ENCODE measurements at regions not wholly inside any gene's neighbourhood (a gene's known extent, or its start where the extent isn't known, plus 50 kb on each side); places are given as distances from the start of the nearest gene placed in this dataset.

DNA sequence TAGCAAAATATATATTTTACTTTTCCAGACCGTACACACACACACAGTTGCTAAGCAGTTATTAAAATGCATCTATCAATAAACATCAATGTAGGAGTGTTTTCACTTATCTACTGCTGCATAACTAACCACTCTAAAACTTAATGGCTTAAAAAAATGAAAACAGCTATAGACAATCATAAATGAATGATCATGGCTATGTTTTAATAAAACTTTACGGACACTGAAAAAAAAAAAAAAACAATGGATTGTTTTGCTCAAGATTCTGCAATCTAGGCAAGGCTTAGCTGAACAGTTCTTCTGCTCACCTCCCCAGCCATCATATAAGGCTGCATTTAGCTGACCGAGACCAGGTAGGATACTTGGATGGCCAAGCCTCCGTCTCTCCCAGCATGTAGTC lies 125.4 kb upstream of the CCDC28A start:
- TF ChIP-seq, protein P1, sequence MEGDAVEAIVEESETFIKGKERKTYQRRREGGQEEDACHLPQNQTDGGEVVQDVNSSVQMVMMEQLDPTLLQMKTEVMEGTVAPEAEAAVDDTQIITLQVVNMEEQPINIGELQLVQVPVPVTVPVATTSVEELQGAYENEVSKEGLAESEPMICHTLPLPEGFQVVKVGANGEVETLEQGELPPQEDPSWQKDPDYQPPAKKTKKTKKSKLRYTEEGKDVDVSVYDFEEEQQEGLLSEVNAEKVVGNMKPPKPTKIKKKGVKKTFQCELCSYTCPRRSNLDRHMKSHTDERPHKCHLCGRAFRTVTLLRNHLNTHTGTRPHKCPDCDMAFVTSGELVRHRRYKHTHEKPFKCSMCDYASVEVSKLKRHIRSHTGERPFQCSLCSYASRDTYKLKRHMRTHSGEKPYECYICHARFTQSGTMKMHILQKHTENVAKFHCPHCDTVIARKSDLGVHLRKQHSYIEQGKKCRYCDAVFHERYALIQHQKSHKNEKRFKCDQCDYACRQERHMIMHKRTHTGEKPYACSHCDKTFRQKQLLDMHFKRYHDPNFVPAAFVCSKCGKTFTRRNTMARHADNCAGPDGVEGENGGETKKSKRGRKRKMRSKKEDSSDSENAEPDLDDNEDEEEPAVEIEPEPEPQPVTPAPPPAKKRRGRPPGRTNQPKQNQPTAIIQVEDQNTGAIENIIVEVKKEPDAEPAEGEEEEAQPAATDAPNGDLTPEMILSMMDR (IDR thresholded peaks at IDR 0.05; ENCODE audit: insufficient read depth, low read depth, low read length): no peak
- TF ChIP-seq EZH2 (IDR thresholded peaks at IDR 0.05; ENCODE audit: insufficient read depth, low read length): no peak
